ENCODE measurements at regions not wholly inside any gene's neighbourhood (a gene's known extent, or its start where the extent isn't known, plus 50 kb on each side); places are given as distances from the start of the nearest gene placed in this dataset.

DNA sequence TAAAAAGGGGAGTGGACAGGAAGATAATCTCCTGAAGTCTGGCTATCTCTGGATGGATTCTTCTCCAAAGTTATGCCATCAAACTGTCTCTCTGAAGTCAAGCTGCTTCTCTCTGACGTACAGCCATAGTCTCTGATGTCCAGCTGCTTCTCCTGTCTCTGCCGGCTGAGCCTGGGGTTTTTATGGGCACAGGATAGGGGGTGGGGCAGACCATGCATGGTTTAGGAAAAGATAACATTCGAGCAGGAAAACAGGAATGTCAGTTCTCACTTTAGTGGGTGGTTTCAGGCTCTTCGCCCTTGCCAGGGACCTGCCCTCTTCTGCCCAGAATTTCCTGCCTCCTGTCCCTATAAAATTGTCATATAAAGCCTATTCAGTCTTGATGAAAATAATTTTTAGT, 110.9 kb upstream of the ROBO1 start:
- ChIA-PET POLR2A (no interaction called here), CTCF (ENCODE audit: unreplicated experiment) (no interaction called here)
- BruUV-seq (replicated peaks) = no TSS peak
- DNase-seq (ENCODE audit: low spot score) = no peak
- Histone ChIP-seq H3K4me3 (ENCODE audit: low read depth, low read length, poor library complexity, severe bottlenecking) (no peak overlapping the region), H2AFZ (ENCODE audit: low read length) (no peak overlapping the region), H3K9me3 (ENCODE audit: low read length) (no peaks in the 10 kb centered on the region), H3K9me2 (ENCODE audit: insufficient read depth, low read length) (no peaks in the 10 kb centered on the region), H3K27ac (ENCODE audit: low read depth, low read length, poor library complexity, severe bottlenecking) (no peak overlapping the region), H4K20me1 (ENCODE audit: insufficient read depth, low read length) (no peaks in the 10 kb centered on the region), H3K79me2 (ENCODE audit: insufficient read depth, low read depth, low read length) (no peaks in the 10 kb centered on the region), H3K4me1 (ENCODE audit: insufficient read depth, low read length, poor library complexity, severe bottlenecking) (no peaks in the 10 kb centered on the region), H3K4me2 (ENCODE audit: low read length) (no peak overlapping the region), H3K36me3 (ENCODE audit: insufficient read depth, low read length) (no peaks in the 10 kb centered on the region)
- TF ChIP-seq, protein P1, sequence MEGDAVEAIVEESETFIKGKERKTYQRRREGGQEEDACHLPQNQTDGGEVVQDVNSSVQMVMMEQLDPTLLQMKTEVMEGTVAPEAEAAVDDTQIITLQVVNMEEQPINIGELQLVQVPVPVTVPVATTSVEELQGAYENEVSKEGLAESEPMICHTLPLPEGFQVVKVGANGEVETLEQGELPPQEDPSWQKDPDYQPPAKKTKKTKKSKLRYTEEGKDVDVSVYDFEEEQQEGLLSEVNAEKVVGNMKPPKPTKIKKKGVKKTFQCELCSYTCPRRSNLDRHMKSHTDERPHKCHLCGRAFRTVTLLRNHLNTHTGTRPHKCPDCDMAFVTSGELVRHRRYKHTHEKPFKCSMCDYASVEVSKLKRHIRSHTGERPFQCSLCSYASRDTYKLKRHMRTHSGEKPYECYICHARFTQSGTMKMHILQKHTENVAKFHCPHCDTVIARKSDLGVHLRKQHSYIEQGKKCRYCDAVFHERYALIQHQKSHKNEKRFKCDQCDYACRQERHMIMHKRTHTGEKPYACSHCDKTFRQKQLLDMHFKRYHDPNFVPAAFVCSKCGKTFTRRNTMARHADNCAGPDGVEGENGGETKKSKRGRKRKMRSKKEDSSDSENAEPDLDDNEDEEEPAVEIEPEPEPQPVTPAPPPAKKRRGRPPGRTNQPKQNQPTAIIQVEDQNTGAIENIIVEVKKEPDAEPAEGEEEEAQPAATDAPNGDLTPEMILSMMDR (conservative IDR thresholded peaks at IDR 0.05; ENCODE audit: low read length) = no peak
- no peak for TF ChIP-seq EZH2phosphoT487 (IDR thresholded peaks at IDR 0.05; ENCODE audit: borderline replicate concordance, low read depth, low read length)
- intact Hi-C loops (cut with micrococcal nuclease; ENCODE audit: unreplicated experiment) = no loop called here

DNA sequence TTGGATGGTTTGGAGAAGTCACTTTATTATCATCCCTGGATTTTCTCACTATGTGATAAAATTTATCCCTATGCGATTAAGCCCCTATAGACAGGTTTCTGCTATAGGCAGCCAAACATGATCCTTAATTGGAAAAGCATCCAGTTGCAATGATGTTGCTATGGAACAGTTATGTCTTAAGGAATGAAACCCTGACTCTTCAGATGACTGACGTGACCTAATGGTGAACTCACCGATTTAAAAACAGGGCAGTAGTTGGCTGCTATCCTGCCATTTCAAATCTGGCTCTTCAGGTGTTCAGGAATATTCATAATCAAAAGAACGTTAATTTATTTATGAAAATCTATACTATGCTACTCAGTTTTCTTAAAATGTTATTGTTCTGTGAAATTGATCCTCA, 106.8 kb upstream of the ROBO1 start:
- ChIA-PET POLR2A (no interaction called here), CTCF (ENCODE audit: unreplicated experiment) (no interaction called here)
- Histone ChIP-seq H3K4me1 (ENCODE audit: insufficient read depth, low read length, poor library complexity, severe bottlenecking) (no peaks in the 10 kb centered on the region), H3K4me3 (ENCODE audit: low read depth, low read length, poor library complexity, severe bottlenecking) (no peak overlapping the region), H3K9me3 (ENCODE audit: low read length) (no peaks in the 10 kb centered on the region), H2AFZ (ENCODE audit: low read length) (no peak overlapping the region), H3K9me2 (ENCODE audit: insufficient read depth, low read length) (no peaks in the 10 kb centered on the region), H3K27ac (ENCODE audit: low read depth, low read length, poor library complexity, severe bottlenecking) (no peak overlapping the region), H3K36me3 (ENCODE audit: insufficient read depth, low read length) (no peaks in the 10 kb centered on the region), H3K79me2 (ENCODE audit: insufficient read depth, low read depth, low read length) (no peaks in the 10 kb centered on the region), H3K4me2 (ENCODE audit: low read length) (no peak overlapping the region), H4K20me1 (ENCODE audit: insufficient read depth, low read length) (no peaks in the 10 kb centered on the region)
- no peak for DNase-seq (ENCODE audit: low spot score)
- TF ChIP-seq, protein P1 (conservative IDR thresholded peaks at IDR 0.05; ENCODE audit: low read length) = no peak
- no peak for TF ChIP-seq EZH2phosphoT487 (IDR thresholded peaks at IDR 0.05; ENCODE audit: borderline replicate concordance, low read depth, low read length)
- BruUV-seq (replicated peaks) = no TSS peak
- intact Hi-C loops (cut with micrococcal nuclease; ENCODE audit: unreplicated experiment) = no loop called here

DNA sequence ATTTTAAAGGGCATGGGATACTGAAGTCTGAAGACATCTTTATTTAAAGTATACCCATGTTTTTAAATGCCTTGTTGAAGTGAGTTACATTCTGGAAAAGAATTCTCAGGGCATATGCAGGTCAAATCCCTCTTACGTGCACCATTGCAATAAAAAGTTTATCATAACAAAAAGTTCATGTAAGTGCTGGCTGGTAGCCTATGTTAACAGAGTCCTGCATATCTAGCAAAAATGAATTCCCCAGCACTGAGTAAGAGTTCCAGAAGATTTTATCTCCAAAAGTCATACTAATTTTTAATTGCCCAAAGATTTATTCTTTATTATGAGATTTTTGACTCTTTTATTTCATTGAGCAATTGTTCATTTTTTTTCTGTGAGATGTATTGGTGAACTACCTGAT, 104.7 kb upstream of the ROBO1 start:
- no peaks in the 10 kb centered on the region for H3K4me1 ChIP-seq (ENCODE audit: insufficient read depth, low read length, poor library complexity, severe bottlenecking)
- intact Hi-C loops (cut with micrococcal nuclease; ENCODE audit: unreplicated experiment) = no loop called here
- no peaks in the 10 kb centered on the region for H4K20me1 ChIP-seq (ENCODE audit: insufficient read depth, low read length)
- no peaks in the 10 kb centered on the region for H3K79me2 ChIP-seq (ENCODE audit: insufficient read depth, low read depth, low read length)
- no peaks in the 10 kb centered on the region for H3K9me3 ChIP-seq (ENCODE audit: low read length)
- H2AFZ ChIP-seq (ENCODE audit: low read length) = no peak overlapping the region
- CTCF ChIA-PET (ENCODE audit: unreplicated experiment) = no interaction called here
- no peak for DNase-seq (ENCODE audit: low spot score)
- TF ChIP-seq, protein P1 (conservative IDR thresholded peaks at IDR 0.05; ENCODE audit: low read length) = no peak
- TF ChIP-seq EZH2phosphoT487 (IDR thresholded peaks at IDR 0.05; ENCODE audit: borderline replicate concordance, low read depth, low read length) = no peak
- no peak overlapping the region for H3K27ac ChIP-seq (ENCODE audit: low read depth, low read length, poor library complexity, severe bottlenecking)
- H3K9me2 ChIP-seq (ENCODE audit: insufficient read depth, low read length) = no peaks in the 10 kb centered on the region
- no peak overlapping the region for H3K4me2 ChIP-seq (ENCODE audit: low read length)
- BruUV-seq (replicated peaks) = no TSS peak
- H3K36me3 ChIP-seq (ENCODE audit: insufficient read depth, low read length) = no peaks in the 10 kb centered on the region
- POLR2A ChIA-PET = interaction anchor here (0.5 kb wide), 1 partner anchor 176 kb away, joined by 3 read pairs; no protein-coding TSS in a partner anchor
- H3K4me3 ChIP-seq (ENCODE audit: low read depth, low read length, poor library complexity, severe bottlenecking) = no peak overlapping the region
